Hematopoietic multipotent progenitor cell treated with erythropoietin and hydrocortisone succinate and interleukin-3 and kit ligand, for 6 days (in vitro differentiated cells): ENCODE measurements at regions not wholly inside any gene's neighbourhood (a gene's known extent, or its start where the extent isn't known, plus 50 kb on each side); places are given as distances from the start of the nearest gene placed in this dataset.
A peak's percentile ranks its signal among the peaks of the same experiment; 100 is the strongest.

Experiments
- DNase-seq: peaks from one replicate; pipeline ENCODE4 v3.0.0-alpha.2; 2015

- DNase-seq: no peak
These were observed 99.1 kb upstream of the HDAC4 start for GRCh38 chr2:239499726-239500573.

GRCh38 chr2:239498981-239499634 is 98.3 kb upstream of the HDAC4 start:
- DNase-seq: no peak

- no peak for DNase-seq
These were observed 97.8 kb upstream of the HDAC4 start for GRCh38 chr2:239498576-239498975.

GRCh38 chr2:239496700-239497099 is 95.9 kb upstream of the HDAC4 start:
- DNase-seq: peak; percentile 5

GRCh38 chr2:239495791-239496233 is 95.0 kb upstream of the HDAC4 start:
- DNase-seq: no peak

- DNase-seq: no peak
These were observed 94.4 kb upstream of the HDAC4 start for GRCh38 chr2:239495175-239495574.

- no peak for DNase-seq
These were observed 93.8 kb upstream of the HDAC4 start for GRCh38 chr2:239494578-239494977.

- no peak for DNase-seq
These were observed 88.7 kb upstream of the HDAC4 start for GRCh38 chr2:239489481-239489880.

GRCh38 chr2:239488125-239488524 is 87.3 kb upstream of the HDAC4 start:
- DNase-seq: no peak

GRCh38 chr2:239487272-239487671 is 86.5 kb upstream of the HDAC4 start:
- no peak for DNase-seq

- no peak for DNase-seq
These were observed 84.8 kb upstream of the HDAC4 start for GRCh38 chr2:239485622-239486021.

GRCh38 chr2:239484571-239485355 is 83.9 kb upstream of the HDAC4 start:
- DNase-seq: no peak

GRCh38 chr2:239482778-239483712 is 82.2 kb upstream of the HDAC4 start:
- DNase-seq: no peak

GRCh38 chr2:239479471-239479870 is 78.7 kb upstream of the HDAC4 start:
- DNase-seq: no peak

GRCh38 chr2:239477591-239477990 is 76.8 kb upstream of the HDAC4 start:
- DNase-seq: no peak

- no peak for DNase-seq
These were observed 76.2 kb upstream of the HDAC4 start for GRCh38 chr2:239476757-239477585.

- DNase-seq: no peak
These were observed 75.4 kb upstream of the HDAC4 start for GRCh38 chr2:239476029-239476756.

GRCh38 chr2:239475161-239476028 is 74.6 kb upstream of the HDAC4 start:
- DNase-seq: no peak

GRCh38 chr2:239473211-239473805 is 72.5 kb upstream of the HDAC4 start:
- no peak for DNase-seq
